GM21381 (cell line): ENCODE measurements at regions not wholly inside any gene's neighbourhood (a gene's known extent, or its start where the extent isn't known, plus 50 kb on each side); places are given as distances from the start of the nearest gene placed in this dataset.
"Not testable (repeated sequence)": the region's sequence is repeated elsewhere in the genome, so short reads cannot be mapped to it uniquely, and the experiment has no call there.

Experiments
- ATAC-seq: cut with Tn5 transposase; IDR thresholded peaks from one replicate; pipeline ENCODE4 v1.9.1; 2021; ENCODE audit warnings: mild to moderate bottlenecking, moderate library complexity; ENCODE audit not compliant: unreplicated experiment

DNA sequence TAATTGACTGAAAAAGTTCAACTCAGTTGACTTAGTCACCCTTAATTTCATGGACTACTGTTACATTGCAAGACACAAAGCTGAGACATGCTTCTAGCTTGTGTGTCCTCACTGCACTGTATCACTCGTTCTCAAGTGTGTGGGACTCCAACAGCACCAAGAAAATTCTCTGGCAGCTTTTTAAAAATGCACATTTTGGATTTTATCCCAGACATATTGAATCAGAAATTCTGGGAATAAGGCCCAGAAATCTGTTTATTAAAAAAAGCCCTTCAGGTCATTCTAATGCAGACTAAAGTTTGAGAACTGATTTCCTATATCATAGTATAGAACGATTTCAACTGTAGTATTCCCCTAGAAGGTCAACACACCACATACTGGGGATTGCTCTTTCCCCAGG lies 1485.3 kb downstream of the PCDH9 start:
- ATAC-seq: no peak

DNA sequence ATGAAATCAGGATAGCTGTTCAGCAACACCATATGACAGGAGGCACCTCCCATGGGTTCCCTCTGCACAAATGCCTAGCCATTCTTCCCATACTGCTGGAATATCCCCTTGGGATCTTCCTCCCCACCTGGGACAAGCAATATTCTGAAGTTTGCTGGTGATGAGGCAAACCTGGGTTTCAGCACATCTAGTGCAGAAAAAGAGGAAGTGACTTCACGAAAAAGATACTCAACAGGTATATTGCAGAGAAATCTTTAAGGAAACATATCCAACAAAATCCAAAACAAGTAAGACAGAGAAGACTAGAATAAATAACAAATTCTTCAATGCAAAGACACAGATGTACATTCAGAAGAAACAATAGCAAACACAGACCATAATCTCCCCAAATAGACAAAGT lies 1497.0 kb downstream of the PCDH9 start:
- no peak for ATAC-seq

GRCh38 chr13:65727070-65727469 lies 1503.1 kb downstream of the PCDH9 start:
- no peak for ATAC-seq

GRCh38 chr13:65725006-65725405 lies 1505.1 kb downstream of the PCDH9 start:
- no peak for ATAC-seq

DNA sequence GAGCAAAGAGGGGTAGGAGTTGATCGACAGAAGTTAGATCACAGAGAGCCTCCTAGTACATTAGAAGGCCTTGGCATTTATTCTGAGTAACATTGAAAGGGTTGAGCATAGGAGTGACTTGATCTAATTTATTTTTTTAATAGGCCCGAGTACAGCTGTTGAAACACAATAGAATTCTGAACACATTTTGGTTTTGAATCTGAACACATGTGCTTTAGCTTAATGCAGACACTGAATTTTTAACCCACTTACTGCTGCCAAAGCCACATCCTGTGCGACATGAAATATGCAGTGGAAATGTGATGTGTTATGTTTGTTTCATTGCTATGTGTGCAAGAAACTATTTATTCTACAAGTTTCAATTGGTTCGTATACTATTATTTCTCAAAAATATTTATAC lies 1505.9 kb downstream of the PCDH9 start:
- no peak for ATAC-seq

DNA sequence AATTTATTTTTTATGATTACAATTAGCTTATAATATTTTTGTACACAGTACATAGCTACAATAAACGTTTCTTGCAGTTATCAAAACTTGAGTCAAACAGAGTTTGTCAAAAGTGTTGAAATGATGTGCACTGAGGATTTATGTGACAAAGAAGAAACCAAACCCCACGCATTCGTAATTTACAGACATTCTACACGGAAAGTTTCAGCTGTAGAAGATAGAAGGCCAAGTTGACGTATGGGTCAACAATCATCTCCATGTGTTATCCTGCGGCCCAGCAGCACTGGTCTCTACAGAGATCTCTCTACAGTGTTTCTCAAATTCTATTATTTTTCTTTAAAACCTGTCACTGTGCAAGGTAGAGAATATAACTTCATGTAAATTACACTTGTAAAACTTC lies 1507.6 kb downstream of the PCDH9 start:
- no peak for ATAC-seq

DNA sequence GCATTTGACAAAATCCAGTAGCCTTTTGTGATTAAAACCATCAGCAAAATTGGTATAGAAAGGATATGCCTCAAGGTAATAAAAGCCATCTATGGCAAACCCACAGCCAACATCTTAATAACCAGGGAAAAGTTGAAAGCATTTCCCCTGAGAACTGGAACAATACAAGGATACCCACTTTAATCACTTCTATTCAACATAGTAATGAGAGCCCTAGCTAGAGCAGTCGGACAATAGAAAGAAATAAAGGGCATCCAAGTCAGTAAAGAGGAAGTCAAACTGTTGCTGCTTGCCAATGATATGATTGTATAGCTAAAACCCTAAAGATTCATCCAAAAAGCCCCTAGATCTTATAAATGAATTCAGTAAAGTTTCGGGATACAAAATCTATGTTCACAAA lies 1510.3 kb downstream of the PCDH9 start:
- no peak for ATAC-seq

DNA sequence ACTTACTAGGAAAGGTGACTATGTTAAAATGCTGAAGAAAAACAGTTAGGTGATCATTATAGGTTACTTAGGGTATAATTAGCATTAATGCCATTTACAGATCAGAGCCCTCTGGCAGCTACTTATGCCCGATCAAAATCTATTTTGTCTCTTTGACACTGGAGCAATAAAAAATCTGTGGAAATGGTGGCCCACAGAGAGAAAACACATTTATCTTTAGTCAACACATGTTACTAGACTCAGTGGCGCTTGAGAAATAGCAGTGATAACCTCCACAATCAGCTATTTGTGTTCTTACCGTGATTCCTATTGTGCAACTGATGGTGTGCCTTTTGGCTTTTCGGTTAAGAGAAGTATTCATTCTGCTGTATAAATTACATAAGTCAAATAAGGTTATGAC lies 1519.6 kb downstream of the PCDH9 start:
- ATAC-seq: no peak

DNA sequence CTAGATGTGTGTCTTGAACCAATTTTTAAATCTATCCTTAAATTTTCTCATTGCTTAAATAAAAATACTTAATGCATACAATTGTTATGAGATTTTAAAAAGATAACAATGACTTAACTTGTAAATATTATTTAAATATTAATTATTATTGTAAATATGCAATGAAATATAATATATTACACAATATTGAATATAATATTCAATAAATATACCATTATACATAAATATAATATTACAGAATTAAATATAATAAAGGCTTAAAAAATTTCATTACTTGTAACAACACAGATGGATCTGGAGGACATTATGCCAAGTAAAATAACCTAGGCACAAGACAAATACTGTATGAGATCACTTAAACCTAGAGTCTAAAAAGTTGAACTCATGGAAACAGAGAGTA lies 1532.3 kb downstream of the PCDH9 start:
- ATAC-seq: no peak

DNA sequence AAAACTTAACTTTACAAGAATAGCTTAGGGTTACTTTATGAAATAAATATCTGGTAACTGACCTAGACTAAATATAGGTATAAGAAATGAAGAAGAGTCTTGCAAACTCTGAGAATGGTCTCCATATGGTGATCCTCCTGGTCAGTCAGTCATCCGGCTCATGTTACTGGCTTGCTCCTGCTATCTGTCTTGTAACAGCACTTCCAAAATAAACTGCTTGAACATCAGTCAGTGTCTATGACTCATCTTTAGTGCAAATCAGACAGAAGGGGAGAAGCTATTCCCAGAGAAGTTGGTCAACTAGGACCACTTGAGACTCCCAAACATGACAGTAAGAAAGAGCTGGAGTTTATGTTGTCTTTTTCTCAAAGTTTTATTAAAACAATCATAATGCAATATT lies 1550.9 kb downstream of the PCDH9 start:
- ATAC-seq: no peak

- no peak for ATAC-seq
Measured at GRCh38 chr13:65677906-65678305, 1552.2 kb downstream of the PCDH9 start.

DNA sequence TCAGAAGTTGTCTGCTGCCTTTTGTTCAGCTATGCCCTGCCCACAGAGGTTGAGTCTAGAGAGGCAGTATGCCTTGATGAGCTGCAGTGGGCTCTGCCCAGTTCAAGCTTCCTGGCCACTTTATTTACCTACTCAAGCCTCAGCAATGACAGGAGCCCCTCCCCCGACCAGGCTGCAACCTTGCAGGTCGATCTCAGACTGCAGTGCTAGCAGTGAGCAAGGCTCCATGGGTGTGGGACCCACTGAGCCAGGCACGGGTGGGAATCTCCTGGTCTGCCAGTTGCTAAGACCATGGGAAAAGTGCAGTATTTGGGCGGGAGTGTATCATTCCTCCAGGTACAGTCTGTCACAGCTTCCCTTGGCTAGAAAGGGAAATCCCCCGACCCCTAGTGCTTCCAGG lies 1554.8 kb downstream of the PCDH9 start:
- ATAC-seq: not testable (repeated sequence)

DNA sequence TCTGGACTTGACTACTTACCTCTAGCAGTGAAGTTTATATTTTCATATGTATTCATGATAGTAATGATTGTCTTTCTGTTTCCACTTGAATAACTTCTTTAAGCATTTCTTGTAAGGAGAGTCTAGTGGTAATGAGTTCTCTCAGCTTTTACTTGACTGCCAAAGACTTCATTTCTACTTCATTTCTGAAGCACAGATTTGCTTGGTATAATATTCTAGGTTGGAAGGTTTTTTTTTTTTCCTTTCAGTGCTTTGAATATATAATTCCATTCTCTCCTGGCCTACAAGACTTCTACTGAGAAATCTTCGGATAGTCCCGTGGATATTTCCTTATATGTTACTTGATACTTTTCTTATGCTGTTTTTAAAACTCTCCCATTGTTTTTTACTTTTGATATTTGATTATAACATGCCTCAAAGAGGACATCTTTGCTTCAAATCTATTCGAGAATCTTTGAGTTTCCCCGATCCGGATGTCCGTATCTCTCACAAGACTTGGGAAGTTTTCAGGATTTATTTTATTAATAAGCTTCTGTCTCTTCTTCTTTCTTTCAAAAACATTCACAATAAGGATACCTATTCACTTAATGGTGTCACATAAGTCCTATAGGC lies 1560.0 kb downstream of the PCDH9 start:
- ATAC-seq: no peak

GRCh38 chr13:65660731-65661130 lies 1569.4 kb downstream of the PCDH9 start:
- ATAC-seq: no peak

GRCh38 chr13:65656740-65657329 lies 1573.3 kb downstream of the PCDH9 start:
- ATAC-seq: no peak

DNA sequence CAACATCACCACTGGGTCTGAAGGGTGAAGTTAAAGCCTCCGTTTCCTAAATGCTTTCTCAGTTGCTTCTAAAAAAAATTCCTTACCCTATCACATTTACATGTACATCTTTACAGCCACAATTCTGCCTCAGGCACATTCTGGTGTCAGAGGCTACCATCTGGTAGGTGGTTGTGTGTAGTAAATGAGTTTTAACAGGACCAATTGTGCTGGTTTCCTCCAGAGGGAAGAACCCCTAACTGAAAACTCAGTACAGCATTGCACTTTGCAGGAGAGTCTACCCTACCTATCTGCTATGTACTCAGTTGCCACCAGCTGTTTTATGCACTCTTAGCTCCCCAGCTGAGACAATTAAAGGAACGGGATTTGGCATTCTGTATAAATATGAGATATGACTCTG lies 1576.5 kb downstream of the PCDH9 start:
- ATAC-seq: no peak

GRCh38 chr13:65650321-65650720 lies 1579.8 kb downstream of the PCDH9 start:
- no peak for ATAC-seq

DNA sequence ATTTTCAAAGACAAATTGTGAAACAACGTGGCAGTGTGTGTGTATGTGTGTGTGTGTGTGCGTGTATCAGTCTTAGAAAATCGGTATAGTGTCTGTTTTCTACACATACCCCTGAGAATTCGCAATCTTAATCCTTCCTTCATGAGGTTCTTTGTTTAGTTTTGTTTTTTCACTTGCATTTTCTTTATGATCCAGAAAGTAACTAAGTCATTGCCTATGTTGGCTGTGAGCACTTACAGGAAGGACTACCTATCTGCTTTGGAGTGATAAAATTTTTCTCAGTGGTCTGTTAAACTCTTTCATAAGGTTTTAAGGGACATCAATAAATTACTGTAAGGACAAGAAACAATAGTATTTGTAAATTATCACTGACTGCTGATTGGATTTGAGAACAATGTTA lies 1587.1 kb downstream of the PCDH9 start:
- no peak for ATAC-seq

GRCh38 chr13:65642301-65642700 lies 1587.8 kb downstream of the PCDH9 start:
- ATAC-seq: no peak

DNA sequence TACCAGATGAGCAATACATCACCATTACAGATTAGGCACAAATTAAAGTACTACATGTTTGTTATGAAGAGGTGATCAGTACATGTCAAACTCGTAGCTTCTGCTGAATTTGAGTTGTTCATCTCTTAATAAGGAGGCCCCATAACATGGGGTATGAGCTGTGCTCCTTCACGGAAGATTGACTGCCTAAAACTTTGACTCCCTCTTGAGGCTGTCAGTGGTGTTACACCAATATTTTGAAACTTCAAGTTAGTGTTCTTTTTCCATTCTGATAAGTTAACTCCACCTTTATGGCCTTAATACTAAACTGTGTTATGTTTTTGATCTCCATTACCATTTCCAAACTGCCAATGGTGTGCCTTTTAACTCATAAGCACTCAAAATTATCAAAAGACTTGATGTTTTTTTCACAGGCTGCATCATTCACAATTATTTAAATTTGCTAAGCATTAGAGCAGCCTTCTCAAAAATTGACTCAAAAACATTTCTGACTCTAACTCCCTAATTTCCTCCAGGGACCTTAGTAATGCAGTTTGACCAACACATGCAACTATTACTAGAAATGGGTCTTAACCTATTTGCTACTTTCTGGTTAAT lies 1591.5 kb downstream of the PCDH9 start:
- ATAC-seq: peak; percentile 87

- ATAC-seq: no peak
Measured at GRCh38 chr13:65633806-65634205, 1596.3 kb downstream of the PCDH9 start.

DNA sequence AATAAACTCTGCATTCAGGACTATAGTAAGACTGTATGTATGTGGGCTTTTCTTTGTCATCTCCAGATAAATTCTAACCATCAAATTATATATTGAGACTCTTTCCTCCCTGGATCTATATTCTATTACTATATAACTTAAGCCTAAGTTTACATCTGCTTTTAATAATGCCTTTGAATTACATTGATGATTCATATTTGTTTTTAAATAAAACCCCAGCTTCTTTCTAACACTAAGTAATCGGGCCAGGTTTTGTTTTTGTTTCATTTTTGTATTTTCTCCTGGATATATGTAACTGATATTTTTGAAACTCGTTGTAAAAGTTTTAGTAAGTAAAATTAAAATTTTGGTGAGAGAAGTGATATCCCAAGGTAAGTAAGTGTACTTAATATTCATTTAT lies 1599.1 kb downstream of the PCDH9 start:
- no peak for ATAC-seq

- no peak for ATAC-seq
Measured at GRCh38 chr13:65629926-65630325, 1600.2 kb downstream of the PCDH9 start.
